ENCODE measurements at regions not wholly inside any gene's neighbourhood (a gene's known extent, or its start where the extent isn't known, plus 50 kb on each side); places are given as distances from the start of the nearest gene placed in this dataset.
"Not testable (repeated sequence)": the region's sequence is repeated elsewhere in the genome, so short reads cannot be mapped to it uniquely, and the experiment has no call there.

DNA sequence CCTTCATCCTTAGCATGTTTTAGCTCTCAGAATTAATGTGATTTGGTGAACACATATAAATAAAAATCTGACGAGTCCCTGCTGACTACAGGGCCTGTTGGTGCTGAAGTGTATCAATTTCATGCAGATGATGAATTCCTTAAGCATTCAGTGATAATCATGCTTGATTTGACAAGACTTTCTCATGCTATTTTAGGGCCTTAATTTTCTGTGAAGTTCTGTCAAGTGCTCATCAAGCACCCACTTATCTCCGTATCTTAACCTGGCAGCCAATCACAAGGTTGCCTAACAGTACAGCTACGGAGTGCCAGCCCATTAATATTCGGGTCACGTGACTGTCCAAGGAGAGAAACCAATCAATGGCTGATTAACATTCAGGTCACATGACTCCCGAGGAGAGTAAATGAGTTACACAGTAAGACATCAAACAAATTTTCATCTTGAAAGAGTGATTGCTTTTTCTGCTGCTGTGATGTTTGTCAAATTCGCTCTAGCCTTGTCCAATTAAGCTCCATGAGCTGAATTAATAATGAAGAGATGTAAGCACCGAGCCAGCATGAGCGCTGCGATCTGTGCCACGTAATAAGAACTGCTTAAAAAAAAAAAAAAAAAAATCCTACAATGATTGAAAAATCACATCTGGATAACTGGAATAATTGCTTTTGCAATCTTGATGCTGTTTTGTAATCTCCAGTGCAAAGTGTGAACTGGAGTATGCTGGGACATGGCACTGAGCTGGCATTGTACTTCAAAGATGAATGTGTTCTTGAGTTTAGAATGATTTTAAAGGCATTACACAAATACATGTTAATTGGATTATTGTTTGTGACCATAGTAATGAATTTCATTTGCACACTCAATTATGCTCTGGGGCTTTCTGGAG lies 104.3 kb upstream of the SPATA31D4 start:
- no peaks in the 10 kb centered on the region for H3K36me3 ChIP-seq (ENCODE audit: control insufficient read depth, insufficient read depth, low read length)
- peaks cover 19% of the 10 kb centered on the region for H3K27me3 ChIP-seq (ENCODE audit: control insufficient read depth, insufficient read depth, low read length)
- no peak overlapping the region for H3K4me3 ChIP-seq (ENCODE audit: low read depth, low read length)
- peaks cover 15% of the 10 kb centered on the region for H3K4me1 ChIP-seq (ENCODE audit: control insufficient read depth, insufficient read depth, low read length)
- H3K9me3 ChIP-seq (ENCODE audit: control insufficient read depth, insufficient read depth, low read length) = no peaks in the 10 kb centered on the region
- DNase-seq (ENCODE audit: low read depth in 4 of 6, low spot score in 6 of 6) = peak in 4 of 6 donors; percentile 76 to 95 (median 84)
- peak overlapping the region; percentile 53 for H3K27ac ChIP-seq (ENCODE audit: low read depth, low read length)
- WGBS (ENCODE audit: insufficient coverage) = 33% methylated on average over 2 of the region's 11 CpGs

DNA sequence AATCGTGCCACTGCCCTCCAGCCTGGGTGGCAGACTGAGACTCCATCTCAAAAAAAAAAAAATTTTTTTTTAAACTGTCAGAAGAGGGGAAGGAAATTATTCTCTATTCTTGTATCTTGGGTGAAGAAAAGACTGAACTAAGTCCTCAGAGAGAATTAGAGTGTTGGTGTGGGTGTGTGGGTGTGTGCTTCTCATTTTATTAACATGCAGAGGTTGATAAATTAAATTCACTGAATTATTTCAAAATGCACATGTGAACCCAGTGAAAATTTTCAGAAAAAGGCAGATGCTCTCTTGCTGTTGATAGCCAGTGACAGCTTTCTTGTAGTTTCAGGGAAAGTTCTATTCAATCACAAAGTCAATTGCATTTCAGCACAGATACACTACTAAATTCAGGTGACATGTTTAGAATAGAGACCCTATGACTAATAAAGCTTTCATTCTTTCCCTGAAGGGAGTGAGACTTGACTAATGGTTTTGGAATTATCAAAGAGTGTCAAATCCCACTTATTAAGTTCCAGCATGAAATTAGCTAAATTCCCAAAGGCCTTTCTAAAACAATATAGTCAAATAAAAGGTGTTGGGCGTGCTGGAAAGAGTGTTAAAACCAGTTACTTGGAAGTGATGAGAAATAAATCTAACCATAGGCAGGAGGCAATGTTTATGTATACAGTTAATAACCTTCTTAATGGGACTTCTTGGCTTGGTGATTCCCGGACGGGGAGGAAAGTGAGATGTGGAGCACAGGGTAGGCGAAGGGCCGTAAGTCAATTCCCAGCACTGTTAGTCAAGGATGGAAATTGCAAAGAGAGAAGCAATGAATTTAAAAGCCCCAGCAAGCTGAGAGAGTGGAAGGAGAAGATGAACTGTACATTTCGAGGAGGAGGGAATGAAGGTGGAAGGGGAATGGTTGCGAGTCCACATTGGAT lies 103.2 kb upstream of the SPATA31D4 start:
- Histone ChIP-seq H3K9me3 (ENCODE audit: control insufficient read depth, insufficient read depth, low read length) (no peaks in the 10 kb centered on the region), H3K27ac (ENCODE audit: low read depth, low read length) (peak overlapping the region; percentile 75), H3K27me3 (ENCODE audit: control insufficient read depth, insufficient read depth, low read length) (peaks cover 27% of the 10 kb centered on the region), H3K4me3 (ENCODE audit: low read depth, low read length) (no peak overlapping the region), H3K36me3 (ENCODE audit: control insufficient read depth, insufficient read depth, low read length) (no peaks in the 10 kb centered on the region), H3K4me1 (ENCODE audit: control insufficient read depth, insufficient read depth, low read length) (peaks cover 13% of the 10 kb centered on the region)
- no peak for DNase-seq (ENCODE audit: low read depth in 4 of 6, low spot score in 6 of 6)
- WGBS (ENCODE audit: insufficient coverage) = 52% methylated on average over 6 of the region's 8 CpGs

DNA sequence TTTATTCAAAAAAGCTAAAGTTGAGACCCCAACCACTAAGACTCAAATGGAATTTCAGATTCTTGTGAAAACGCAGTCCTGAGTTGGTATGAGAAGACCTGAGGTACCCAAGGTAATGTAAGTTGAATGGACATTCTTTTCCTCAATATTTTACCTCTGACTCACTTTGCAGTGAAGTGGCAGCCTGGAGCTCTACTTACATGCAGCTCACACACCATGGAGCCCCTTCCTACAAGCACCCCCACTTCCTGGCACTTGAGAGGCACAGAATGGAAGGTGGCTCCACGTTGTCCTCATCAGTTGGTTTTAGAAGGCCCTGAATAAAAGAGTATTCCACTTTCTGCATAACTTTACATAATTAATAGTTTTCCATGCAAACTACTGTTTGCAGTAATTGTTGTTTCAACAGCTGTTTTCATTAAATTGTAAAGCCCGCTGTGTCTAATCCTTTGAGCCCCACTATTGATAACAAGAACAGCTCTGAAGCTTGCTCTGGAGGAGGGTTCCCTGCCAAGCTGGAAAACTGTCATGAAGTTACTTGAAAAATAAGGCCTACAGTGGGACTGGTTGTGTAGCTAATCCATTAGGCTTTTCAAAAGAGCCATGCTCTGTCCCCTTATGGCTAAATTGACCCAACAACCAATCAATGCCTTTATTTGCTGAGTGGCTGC lies 102.2 kb upstream of the SPATA31D4 start:
- Histone ChIP-seq H3K27me3 (ENCODE audit: control insufficient read depth, insufficient read depth, low read length) (peaks cover 31% of the 10 kb centered on the region), H3K4me3 (ENCODE audit: low read depth, low read length) (no peak overlapping the region), H3K27ac (ENCODE audit: low read depth, low read length) (peak overlapping the region; percentile 75), H3K4me1 (ENCODE audit: control insufficient read depth, insufficient read depth, low read length) (peaks cover 13% of the 10 kb centered on the region), H3K9me3 (ENCODE audit: control insufficient read depth, insufficient read depth, low read length) (no peaks in the 10 kb centered on the region), H3K36me3 (ENCODE audit: control insufficient read depth, insufficient read depth, low read length) (no peaks in the 10 kb centered on the region)
- no CpG with 5 or more reads among the region's 3 CpGs for WGBS (ENCODE audit: insufficient coverage)
- peak in 2 of 6 donors; percentile 75 to 95 for DNase-seq (ENCODE audit: low read depth in 4 of 6, low spot score in 6 of 6)

DNA sequence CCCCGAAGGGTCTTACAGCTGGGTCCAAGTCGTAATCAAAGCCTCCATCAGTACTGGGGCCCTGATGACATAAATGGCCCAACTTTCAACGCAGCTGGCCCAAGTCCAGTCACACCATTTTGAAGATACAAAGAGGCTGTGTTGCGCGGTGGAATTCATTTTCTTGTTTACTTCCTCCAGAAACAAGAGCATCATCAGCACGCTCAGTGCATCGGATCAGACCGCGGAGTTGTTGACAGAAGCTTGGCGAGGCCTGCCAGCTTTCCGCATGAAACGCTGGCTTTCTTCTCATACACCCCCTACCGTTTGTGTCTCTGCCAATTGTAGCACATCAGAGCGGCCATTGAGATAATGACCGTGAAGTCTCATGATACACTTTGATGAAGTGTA lies 101.7 kb upstream of the SPATA31D4 start:
- H3K27ac ChIP-seq (ENCODE audit: low read depth, low read length) = peak overlapping the region; percentile 75
- H3K4me1 ChIP-seq (ENCODE audit: control insufficient read depth, insufficient read depth, low read length) = peaks cover 13% of the 10 kb centered on the region
- peak; percentile 75 to 97 (median 88) for DNase-seq (ENCODE audit: low read depth in 4 of 6, low spot score in 6 of 6)
- H3K36me3 ChIP-seq (ENCODE audit: control insufficient read depth, insufficient read depth, low read length) = no peaks in the 10 kb centered on the region
- peaks cover 35% of the 10 kb centered on the region for H3K27me3 ChIP-seq (ENCODE audit: control insufficient read depth, insufficient read depth, low read length)
- 36% methylated on average over 8 of the region's 15 CpGs for whole genome bisulfite sequencing (ENCODE audit: insufficient coverage)
- H3K9me3 ChIP-seq (ENCODE audit: control insufficient read depth, insufficient read depth, low read length) = no peaks in the 10 kb centered on the region
- no peak overlapping the region for H3K4me3 ChIP-seq (ENCODE audit: low read depth, low read length)

DNA sequence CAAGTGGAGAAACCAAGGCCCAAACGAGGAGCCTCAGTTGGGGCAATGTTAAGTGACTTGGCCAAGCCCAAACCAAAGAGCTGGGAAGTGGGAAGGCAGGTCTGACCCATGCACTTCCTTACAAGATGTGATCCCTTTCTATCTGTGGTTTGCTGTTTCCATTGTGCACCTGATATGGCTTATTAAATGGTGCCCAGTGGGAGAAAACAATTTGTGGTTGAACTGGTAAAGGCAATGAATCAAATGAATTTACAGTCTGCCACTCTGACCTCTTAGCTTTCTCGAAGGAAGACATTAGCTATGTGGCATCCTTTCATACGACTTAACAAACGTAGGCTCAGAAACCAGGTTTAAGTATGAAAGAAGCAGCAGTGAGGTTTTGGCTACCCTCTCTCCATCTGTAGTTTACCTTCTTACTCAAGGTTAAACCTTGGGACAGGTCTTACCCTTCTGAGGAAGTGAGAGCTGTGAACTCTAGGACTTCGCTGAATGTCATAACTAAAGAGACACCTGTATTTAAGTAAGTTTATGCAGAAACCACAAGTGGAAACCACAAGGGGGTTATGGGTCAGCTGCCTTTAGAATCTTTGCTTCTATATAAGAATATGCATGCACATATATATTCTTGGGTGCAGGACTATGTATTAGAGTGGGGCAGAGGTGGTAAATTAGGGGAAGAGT lies 100.5 kb upstream of the SPATA31D4 start:
- peaks cover 32% of the 10 kb centered on the region for H3K27me3 ChIP-seq (ENCODE audit: control insufficient read depth, insufficient read depth, low read length)
- H3K4me1 ChIP-seq (ENCODE audit: control insufficient read depth, insufficient read depth, low read length) = peaks cover 12% of the 10 kb centered on the region
- H3K27ac ChIP-seq (ENCODE audit: low read depth, low read length) = no peak overlapping the region
- H3K4me3 ChIP-seq (ENCODE audit: low read depth, low read length) = no peak overlapping the region
- no peaks in the 10 kb centered on the region for H3K9me3 ChIP-seq (ENCODE audit: control insufficient read depth, insufficient read depth, low read length)
- 67% methylated on average over 1 of the region's 5 CpGs for WGBS (ENCODE audit: insufficient coverage)
- no peak for DNase-seq (ENCODE audit: low read depth in 4 of 6, low spot score in 6 of 6)
- H3K36me3 ChIP-seq (ENCODE audit: control insufficient read depth, insufficient read depth, low read length) = no peaks in the 10 kb centered on the region

DNA sequence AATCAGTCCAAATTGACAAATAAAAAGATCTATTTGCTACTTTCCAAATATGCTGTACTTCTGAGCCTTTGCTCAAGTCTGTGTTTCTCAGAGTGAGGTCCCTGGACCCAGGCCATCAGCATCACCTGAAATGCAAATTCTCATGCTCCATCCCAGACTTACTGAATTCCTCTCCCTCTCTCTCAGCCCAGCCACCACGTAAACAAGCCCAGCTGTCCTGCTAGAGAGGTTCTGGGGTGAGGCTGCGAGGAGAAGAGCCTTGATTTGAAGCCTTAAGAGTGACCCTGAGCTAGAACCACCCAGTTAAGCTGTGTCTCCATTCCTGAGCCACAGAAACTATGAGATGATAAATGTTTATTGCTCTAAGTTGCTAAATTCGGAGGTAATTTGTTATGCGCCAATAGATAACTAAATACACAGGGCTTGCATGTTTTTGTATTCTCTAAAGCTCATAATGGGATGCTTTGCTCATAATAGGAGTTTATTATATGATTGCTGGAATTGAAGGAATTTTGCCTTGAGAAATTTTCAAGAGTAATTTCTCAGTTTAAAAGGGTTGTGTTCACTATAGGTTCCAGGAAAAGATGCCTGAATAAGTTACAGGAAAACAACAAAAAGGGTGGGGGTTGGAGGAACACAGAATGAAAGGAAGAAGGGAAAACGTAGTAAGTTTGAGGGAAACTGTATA lies 98.9 kb upstream of the SPATA31D4 start:
- Histone ChIP-seq H3K36me3 (ENCODE audit: control insufficient read depth, insufficient read depth, low read length) (no peaks in the 10 kb centered on the region), H3K4me1 (ENCODE audit: control insufficient read depth, insufficient read depth, low read length) (peaks cover 12% of the 10 kb centered on the region), H3K9me3 (ENCODE audit: control insufficient read depth, insufficient read depth, low read length) (no peaks in the 10 kb centered on the region), H3K27me3 (ENCODE audit: control insufficient read depth, insufficient read depth, low read length) (peaks cover 30% of the 10 kb centered on the region), H3K4me3 (ENCODE audit: low read depth, low read length) (no peak overlapping the region), H3K27ac (ENCODE audit: low read depth, low read length) (peak overlapping the region; percentile 61)
- WGBS (ENCODE audit: insufficient coverage) = 83% methylated on average over 2 of the region's 5 CpGs
- no peak for DNase-seq (ENCODE audit: low read depth in 4 of 6, low spot score in 6 of 6)

DNA sequence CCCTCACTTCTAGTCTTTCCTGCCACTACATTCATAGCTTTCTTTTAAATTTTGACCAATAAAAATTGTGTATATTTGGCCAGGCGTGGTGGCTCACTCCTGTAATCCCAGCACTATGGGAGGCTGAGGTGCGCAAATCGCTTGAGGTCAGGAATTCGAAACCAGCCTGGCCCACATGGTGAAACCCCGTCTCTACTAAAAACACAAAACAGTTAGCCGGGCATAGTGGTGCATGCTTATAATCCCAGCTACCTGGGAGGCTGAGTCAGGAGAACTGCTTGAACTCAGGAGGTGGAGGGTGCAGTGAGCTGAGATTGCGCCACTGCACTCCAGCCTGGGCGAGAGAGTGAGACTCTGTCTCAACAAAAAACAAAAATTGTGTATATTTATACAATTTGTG lies 97.8 kb upstream of the SPATA31D4 start:
- Histone ChIP-seq H3K4me1 (ENCODE audit: control insufficient read depth, insufficient read depth, low read length) (peaks cover 12% of the 10 kb centered on the region), H3K27me3 (ENCODE audit: control insufficient read depth, insufficient read depth, low read length) (peaks cover 28% of the 10 kb centered on the region)
- H3K36me3 ChIP-seq (ENCODE audit: control insufficient read depth, insufficient read depth, low read length); H3K27ac ChIP-seq (ENCODE audit: low read depth, low read length); H3K9me3 ChIP-seq (ENCODE audit: control insufficient read depth, insufficient read depth, low read length); DNase-seq (ENCODE audit: low read depth in 4 of 6, low spot score in 6 of 6); H3K4me3 ChIP-seq (ENCODE audit: low read depth, low read length): not testable (repeated sequence)
- 100% methylated on average over 5 of the region's 8 CpGs for WGBS (ENCODE audit: insufficient coverage)

DNA sequence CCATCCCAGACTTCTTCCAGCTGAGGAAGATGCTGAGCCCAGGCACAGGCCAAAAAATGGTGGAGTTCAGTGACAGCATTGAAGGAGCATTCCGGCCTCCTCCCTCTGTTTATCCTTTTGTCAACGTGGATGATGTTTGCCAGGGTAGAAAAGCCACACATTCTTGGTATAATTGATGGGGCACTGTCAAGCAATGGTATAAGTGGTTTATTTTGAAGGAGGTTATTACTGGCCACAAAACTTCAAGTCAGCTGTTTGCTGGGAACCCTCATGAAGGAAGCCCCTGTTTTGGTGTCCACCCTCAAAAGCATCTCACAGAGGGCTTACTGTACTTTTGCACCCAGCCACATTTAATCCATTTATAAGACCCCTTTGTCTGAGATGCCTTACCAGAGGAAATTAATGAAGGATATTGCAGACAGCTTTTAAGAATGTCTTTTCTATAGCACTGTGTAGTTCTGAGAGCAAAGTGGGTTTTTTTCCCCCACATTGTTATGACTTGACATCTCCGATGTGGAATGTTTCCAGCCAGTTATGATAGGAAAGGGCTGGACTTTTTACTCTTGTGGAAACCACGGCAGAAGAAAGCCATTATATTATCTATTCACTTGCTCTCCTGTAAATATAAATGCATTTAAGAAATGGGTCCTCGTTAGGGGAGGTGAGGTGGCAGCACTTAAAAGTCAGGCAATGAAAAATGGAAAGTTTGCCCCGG lies 95.5 kb upstream of the SPATA31D4 start:
- no peak overlapping the region for H3K4me3 ChIP-seq (ENCODE audit: low read depth, low read length)
- peaks cover 28% of the 10 kb centered on the region for H3K27me3 ChIP-seq (ENCODE audit: control insufficient read depth, insufficient read depth, low read length)
- H3K36me3 ChIP-seq (ENCODE audit: control insufficient read depth, insufficient read depth, low read length) = no peaks in the 10 kb centered on the region
- DNase-seq (ENCODE audit: low read depth in 4 of 6, low spot score in 6 of 6) = peak in 1 of 6 donors; percentile 66
- WGBS (ENCODE audit: insufficient coverage) = 80% methylated on average over 2 of the region's 6 CpGs
- peak overlapping the region; percentile 74 for H3K27ac ChIP-seq (ENCODE audit: low read depth, low read length)
- no peaks in the 10 kb centered on the region for H3K9me3 ChIP-seq (ENCODE audit: control insufficient read depth, insufficient read depth, low read length)
- peaks cover 6% of the 10 kb centered on the region for H3K4me1 ChIP-seq (ENCODE audit: control insufficient read depth, insufficient read depth, low read length)

Measured in spinal cord (tissue), 9 donors.